Spleen (tissue), 11 donors: ENCODE measurements at regions not wholly inside any gene's neighbourhood (a gene's known extent, or its start where the extent isn't known, plus 50 kb on each side); places are given as distances from the start of the nearest gene placed in this dataset.

Experiments used
- DNase-seq: peaks from one replicate; pipeline ENCODE4 v3.0.0-alpha.2; 2020
- H3K27ac ChIP-seq, 8 donors: fragments of 200-600 bp; sonication (generic) in 7 of 8; 1 replicate in 4 of 8; 2 replicates in 4 of 8; pipeline versions ENCODE4 v1.5.0 to v1.8.0; 2016 to 2021; ENCODE audit warnings: inconsistent platforms in 4 of 8, mild to moderate bottlenecking in 4 of 8, moderate library complexity in 1 of 8
- H3K27me3 ChIP-seq, 7 donors: fragments of 200-600 bp; sonication (generic) in 6 of 7; replicated peaks in 1 of 7; 1 replicate in 4 of 7; 2 replicates in 3 of 7; pipeline versions ENCODE4 v1.5.0 to v1.8.0; 2016 to 2021; ENCODE audit warnings: inconsistent platforms in 3 of 7, mild to moderate bottlenecking in 1 of 7
- H3K36me3 ChIP-seq, 6 donors: fragments of 200-600 bp; sonication (generic) in 5 of 6; 1 replicate in 4 of 6; 2 replicates in 2 of 6; pipeline versions ENCODE4 v1.5.0 to v1.8.0; 2016 to 2021; ENCODE audit warnings: inconsistent platforms in 2 of 6
- H3K4me1 ChIP-seq, 6 donors: fragments of 200-600 bp; sonication (generic) in 5 of 6; 1 replicate in 3 of 6; 2 replicates in 3 of 6; pipeline versions ENCODE4 v1.5.0 to v1.8.0; 2016 to 2021; ENCODE audit warnings: inconsistent platforms in 3 of 6
- H3K4me3 ChIP-seq, 8 donors: fragments of 200-600 bp; sonication (generic) in 7 of 8; 1 replicate in 4 of 8; 2 replicates in 4 of 8; pipeline versions ENCODE4 v1.5.0 to v1.8.0; 2016 to 2021; ENCODE audit warnings: inconsistent platforms in 4 of 8, mild to moderate bottlenecking in 4 of 8, moderate library complexity in 2 of 8
- H3K9me3 ChIP-seq, 8 donors: fragments of 200-600 bp; sonication (generic) in 7 of 8; 1 replicate in 4 of 8; 2 replicates in 4 of 8; pipeline versions ENCODE4 v1.5.0 to v1.8.0; 2016 to 2021; ENCODE audit warnings: inconsistent platforms in 4 of 8
- CTCF ChIP-seq, 11 experiments: fragments of 200-600 bp in 7 of 11; fragments of 450-650 bp in 4 of 11; sonication (generic) in 4 of 11; IDR thresholded peaks in 8 of 11; conservative IDR thresholded peaks in 3 of 11; 1 replicate in 7 of 11; 2 replicates in 4 of 11; pipeline versions ENCODE4 v1.4.0 to v1.8.0; 2016 to 2021; ENCODE audit warnings: antibody characterized with exemption in 11 of 11, inconsistent platforms in 4 of 11, mild to moderate bottlenecking in 1 of 11
- POLR2A ChIP-seq, 3 donors: fragments of 450-650 bp; IDR thresholded peaks; one replicate each; pipeline ENCODE4 v1.5.1; 2017; ENCODE audit warnings: antibody characterized with exemption in 3 of 3, mild to moderate bottlenecking in 1 of 3
- POLR2AphosphoS5 ChIP-seq, 3 donors: sonication (generic); formaldehyde crosslinking; IDR thresholded peaks; one replicate each; pipeline ENCODE4 v1.5.1; 2017; ENCODE audit warnings: antibody characterized with exemption in 3 of 3
- WGBS, 5 donors: extraction: QIAGEN DNeasy Blood & Tissue Kit in 3 of 5; methylation state at CpG; one replicate each; pipeline versions ENCODE4 v1.1.5 to v1.1.7; 2013 to 2018; 5-methylcytosine and 5-hydroxymethylcytosine counted together
- intact Hi-C: fragments of 100-400 bp; cut with DNase I; formaldehyde crosslinking; loops from one replicate; pipeline ENCODE4 v1.15.0; 2023; ENCODE audit warnings: low total_unique reads
- donor health status: healthy with polysubstance abuse.
- donor health status: DM: no; HTN: no; CAD: no; lungs with moderate emphysema.
- donor health status: DM: no; HTN: no; CAD: no.
- donor health status: Bipolar disorder and iron deficiency.
- donor health status: healthy.
- donor health status: DM: no; HTN: no; CAD: no.
- donor health status: DM: yes; HTN: yes; CAD: no.

GRCh38 chr16:85326113-85326793, 214.0 kb upstream of the CIBAR2 start:
- Histone ChIP-seq H3K9me3 (no peaks in the 10 kb centered on the region), H3K4me1 (peaks cover 8 to 70% (median 36%) of the 10 kb centered on the region in 6 donors), H3K27me3 (peaks cover 0 to 38% (median 11%) of the 10 kb centered on the region in 7 donors), H3K27ac (peak overlapping the region in 1 of 8 donors; percentile 11), H3K36me3 (no peaks in the 10 kb centered on the region), H3K4me3 (no peak overlapping the region)
- TF ChIP-seq POLR2A (IDR thresholded peaks at IDR 0.05) = no peak
- TF ChIP-seq CTCF (IDR thresholded peaks at IDR 0.05 in 8 of 11, conservative IDR thresholded peaks at IDR 0.05 in 3 of 11) = no peak
- no peak for TF ChIP-seq POLR2AphosphoS5 (IDR thresholded peaks at IDR 0.05)
- intact Hi-C loops = no loop called here
- whole genome bisulfite sequencing, 5 donors = 57 to 73% (median 70%) methylated on average over 12 of the region's 12 CpGs
- DNase-seq = no peak

GRCh38 chr16:85326794-85327181, 214.5 kb upstream of the CIBAR2 start:
- Histone ChIP-seq H3K4me1 (peaks cover 5 to 65% (median 34%) of the 10 kb centered on the region in 6 donors), H3K36me3 (no peaks in the 10 kb centered on the region), H3K27me3 (peaks cover 0 to 38% (median 11%) of the 10 kb centered on the region in 7 donors), H3K4me3 (no peak overlapping the region), H3K9me3 (no peaks in the 10 kb centered on the region), H3K27ac (peak overlapping the region in 1 of 8 donors; percentile 11)
- intact Hi-C loops = no loop called here
- no peak for DNase-seq
- 71 to 84% (median 80%) methylated on average over 8 of the region's 8 CpGs for WGBS, 5 donors
- no peak for TF ChIP-seq POLR2A (IDR thresholded peaks at IDR 0.05)
- no peak for TF ChIP-seq CTCF (IDR thresholded peaks at IDR 0.05 in 8 of 11, conservative IDR thresholded peaks at IDR 0.05 in 3 of 11)
- TF ChIP-seq POLR2AphosphoS5 (IDR thresholded peaks at IDR 0.05) = no peak

GRCh38 chr16:85327731-85328675, 215.7 kb upstream of the CIBAR2 start:
- no peak overlapping the region for H3K27ac ChIP-seq
- DNase-seq = no peak
- 33 to 55% (median 36%) methylated on average over 14 to 21 of the region's 21 CpGs for WGBS, 5 donors
- peaks cover 0 to 39% (median 11%) of the 10 kb centered on the region in 7 donors for H3K27me3 ChIP-seq
- no peak overlapping the region for H3K4me3 ChIP-seq
- no peaks in the 10 kb centered on the region for H3K36me3 ChIP-seq
- intact Hi-C loops = no loop called here
- H3K9me3 ChIP-seq = no peaks in the 10 kb centered on the region
- TF ChIP-seq CTCF (IDR thresholded peaks at IDR 0.05 in 8 of 11, conservative IDR thresholded peaks at IDR 0.05 in 3 of 11) (no peak), POLR2A (IDR thresholded peaks at IDR 0.05) (no peak), POLR2AphosphoS5 (IDR thresholded peaks at IDR 0.05) (peak in 1 of 3 donors; percentile 11)
- peaks cover 0 to 52% (median 30%) of the 10 kb centered on the region in 6 donors for H3K4me1 ChIP-seq

GRCh38 chr16:85328676-85329058, 216.4 kb upstream of the CIBAR2 start:
- peaks cover 0 to 46% (median 11%) of the 10 kb centered on the region in 7 donors for H3K27me3 ChIP-seq
- no peaks in the 10 kb centered on the region for H3K36me3 ChIP-seq
- intact Hi-C loops = no loop called here
- H3K27ac ChIP-seq = no peak overlapping the region
- H3K9me3 ChIP-seq = no peaks in the 10 kb centered on the region
- H3K4me3 ChIP-seq = no peak overlapping the region
- 22 to 47% (median 36%) methylated on average over 4 to 17 of the region's 17 CpGs for WGBS, 5 donors
- no peak for TF ChIP-seq POLR2A (IDR thresholded peaks at IDR 0.05)
- no peak for TF ChIP-seq CTCF (IDR thresholded peaks at IDR 0.05 in 8 of 11, conservative IDR thresholded peaks at IDR 0.05 in 3 of 11)
- TF ChIP-seq POLR2AphosphoS5 (IDR thresholded peaks at IDR 0.05) = no peak
- no peak for DNase-seq
- H3K4me1 ChIP-seq = peaks cover 0 to 56% (median 32%) of the 10 kb centered on the region in 6 donors
